ENCODE measurements at regions not wholly inside any gene's neighbourhood (a gene's known extent, or its start where the extent isn't known, plus 50 kb on each side); places are given as distances from the start of the nearest gene placed in this dataset.

DNA sequence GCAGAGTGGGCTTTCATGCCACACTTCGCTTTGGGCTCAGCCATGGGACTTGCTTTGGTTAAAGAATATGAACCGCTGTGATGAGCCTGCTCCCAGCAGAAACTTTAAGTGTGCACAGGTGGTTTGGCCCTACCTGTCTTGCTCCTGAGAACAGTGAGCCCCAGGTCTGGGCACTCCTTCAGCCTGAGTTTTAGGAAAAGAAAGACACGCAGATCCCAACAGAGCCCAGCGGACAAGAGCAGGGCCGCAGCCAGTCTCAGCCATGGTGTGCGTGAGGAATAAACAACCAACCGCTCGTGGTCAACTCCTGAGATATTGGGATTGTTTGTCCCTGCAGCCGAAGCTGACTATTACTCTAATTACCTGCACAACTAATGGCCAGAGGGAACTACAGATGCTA, 217.1 kb upstream of the C1orf174 start:
- no peak for TF ChIP-seq RAD21 (IDR thresholded peaks at IDR 0.05; ENCODE audit: low read depth)
- TF ChIP-seq, protein P1, sequence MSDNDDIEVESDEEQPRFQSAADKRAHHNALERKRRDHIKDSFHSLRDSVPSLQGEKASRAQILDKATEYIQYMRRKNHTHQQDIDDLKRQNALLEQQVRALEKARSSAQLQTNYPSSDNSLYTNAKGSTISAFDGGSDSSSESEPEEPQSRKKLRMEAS (IDR thresholded peaks at IDR 0.05): no peak
- no peak for TF ChIP-seq EP300 (IDR thresholded peaks at IDR 0.05; ENCODE audit: borderline replicate concordance)
- TF ChIP-seq, protein P2, sequence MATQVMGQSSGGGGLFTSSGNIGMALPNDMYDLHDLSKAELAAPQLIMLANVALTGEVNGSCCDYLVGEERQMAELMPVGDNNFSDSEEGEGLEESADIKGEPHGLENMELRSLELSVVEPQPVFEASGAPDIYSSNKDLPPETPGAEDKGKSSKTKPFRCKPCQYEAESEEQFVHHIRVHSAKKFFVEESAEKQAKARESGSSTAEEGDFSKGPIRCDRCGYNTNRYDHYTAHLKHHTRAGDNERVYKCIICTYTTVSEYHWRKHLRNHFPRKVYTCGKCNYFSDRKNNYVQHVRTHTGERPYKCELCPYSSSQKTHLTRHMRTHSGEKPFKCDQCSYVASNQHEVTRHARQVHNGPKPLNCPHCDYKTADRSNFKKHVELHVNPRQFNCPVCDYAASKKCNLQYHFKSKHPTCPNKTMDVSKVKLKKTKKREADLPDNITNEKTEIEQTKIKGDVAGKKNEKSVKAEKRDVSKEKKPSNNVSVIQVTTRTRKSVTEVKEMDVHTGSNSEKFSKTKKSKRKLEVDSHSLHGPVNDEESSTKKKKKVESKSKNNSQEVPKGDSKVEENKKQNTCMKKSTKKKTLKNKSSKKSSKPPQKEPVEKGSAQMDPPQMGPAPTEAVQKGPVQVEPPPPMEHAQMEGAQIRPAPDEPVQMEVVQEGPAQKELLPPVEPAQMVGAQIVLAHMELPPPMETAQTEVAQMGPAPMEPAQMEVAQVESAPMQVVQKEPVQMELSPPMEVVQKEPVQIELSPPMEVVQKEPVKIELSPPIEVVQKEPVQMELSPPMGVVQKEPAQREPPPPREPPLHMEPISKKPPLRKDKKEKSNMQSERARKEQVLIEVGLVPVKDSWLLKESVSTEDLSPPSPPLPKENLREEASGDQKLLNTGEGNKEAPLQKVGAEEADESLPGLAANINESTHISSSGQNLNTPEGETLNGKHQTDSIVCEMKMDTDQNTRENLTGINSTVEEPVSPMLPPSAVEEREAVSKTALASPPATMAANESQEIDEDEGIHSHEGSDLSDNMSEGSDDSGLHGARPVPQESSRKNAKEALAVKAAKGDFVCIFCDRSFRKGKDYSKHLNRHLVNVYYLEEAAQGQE (IDR thresholded peaks at IDR 0.05; ENCODE audit: low read depth): no peak
- no peak for TF ChIP-seq EGR1 (IDR thresholded peaks at IDR 0.05)
- TF ChIP-seq, protein P3, sequence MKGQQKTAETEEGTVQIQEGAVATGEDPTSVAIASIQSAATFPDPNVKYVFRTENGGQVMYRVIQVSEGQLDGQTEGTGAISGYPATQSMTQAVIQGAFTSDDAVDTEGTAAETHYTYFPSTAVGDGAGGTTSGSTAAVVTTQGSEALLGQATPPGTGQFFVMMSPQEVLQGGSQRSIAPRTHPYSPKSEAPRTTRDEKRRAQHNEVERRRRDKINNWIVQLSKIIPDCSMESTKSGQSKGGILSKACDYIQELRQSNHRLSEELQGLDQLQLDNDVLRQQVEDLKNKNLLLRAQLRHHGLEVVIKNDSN (IDR thresholded peaks at IDR 0.05): no peak
- TF ChIP-seq TAF1 (IDR thresholded peaks at IDR 0.05; ENCODE audit: low read depth): no peak
- no peak for TF ChIP-seq CEBPB (IDR thresholded peaks at IDR 0.05)

Data from Ishikawa (cell line).